ENCODE measurements at regions not wholly inside any gene's neighbourhood (a gene's known extent, or its start where the extent isn't known, plus 50 kb on each side); places are given as distances from the start of the nearest gene placed in this dataset.

- Histone ChIP-seq H3K9me3 (no peaks in the 10 kb centered on the region), H3K4me3 (no peak overlapping the region), H3K36me3 (no peaks in the 10 kb centered on the region), H3K27ac (no peak overlapping the region), H3K4me1 (no peaks in the 10 kb centered on the region), H3K27me3 (replicated peaks in 1 of 7) (peaks cover 0 to 14% (median 0%) of the 10 kb centered on the region in 7 donors)
- DNase-seq: no peak
- WGBS, 5 donors: 11 to 27% (median 22%) methylated on average over 1 of the region's 1 CpG
- TF ChIP-seq POLR2A (IDR thresholded peaks at IDR 0.05): no peak
- TF ChIP-seq, protein P1, sequence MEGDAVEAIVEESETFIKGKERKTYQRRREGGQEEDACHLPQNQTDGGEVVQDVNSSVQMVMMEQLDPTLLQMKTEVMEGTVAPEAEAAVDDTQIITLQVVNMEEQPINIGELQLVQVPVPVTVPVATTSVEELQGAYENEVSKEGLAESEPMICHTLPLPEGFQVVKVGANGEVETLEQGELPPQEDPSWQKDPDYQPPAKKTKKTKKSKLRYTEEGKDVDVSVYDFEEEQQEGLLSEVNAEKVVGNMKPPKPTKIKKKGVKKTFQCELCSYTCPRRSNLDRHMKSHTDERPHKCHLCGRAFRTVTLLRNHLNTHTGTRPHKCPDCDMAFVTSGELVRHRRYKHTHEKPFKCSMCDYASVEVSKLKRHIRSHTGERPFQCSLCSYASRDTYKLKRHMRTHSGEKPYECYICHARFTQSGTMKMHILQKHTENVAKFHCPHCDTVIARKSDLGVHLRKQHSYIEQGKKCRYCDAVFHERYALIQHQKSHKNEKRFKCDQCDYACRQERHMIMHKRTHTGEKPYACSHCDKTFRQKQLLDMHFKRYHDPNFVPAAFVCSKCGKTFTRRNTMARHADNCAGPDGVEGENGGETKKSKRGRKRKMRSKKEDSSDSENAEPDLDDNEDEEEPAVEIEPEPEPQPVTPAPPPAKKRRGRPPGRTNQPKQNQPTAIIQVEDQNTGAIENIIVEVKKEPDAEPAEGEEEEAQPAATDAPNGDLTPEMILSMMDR (IDR thresholded peaks at IDR 0.05 in 8 of 11, conservative IDR thresholded peaks at IDR 0.05 in 3 of 11): no peak
- no peak for TF ChIP-seq POLR2AphosphoS5 (IDR thresholded peaks at IDR 0.05)
- intact Hi-C loops (cut with DNase I; ENCODE audit: low total_unique reads): no loop called here
Measured at GRCh38 chr2:114034742-114035141, 144.9 kb downstream of the ACTR3 start.

GRCh38 chr2:114038710-114039109 is 148.8 kb downstream of the ACTR3 start:
- TF ChIP-seq POLR2AphosphoS5 (IDR thresholded peaks at IDR 0.05): no peak
- TF ChIP-seq, protein P1 (IDR thresholded peaks at IDR 0.05 in 8 of 11, conservative IDR thresholded peaks at IDR 0.05 in 3 of 11): no peak
- no peak for TF ChIP-seq POLR2A (IDR thresholded peaks at IDR 0.05)
- H3K36me3 ChIP-seq: no peaks in the 10 kb centered on the region
- H3K4me1 ChIP-seq: no peaks in the 10 kb centered on the region
- H3K9me3 ChIP-seq: no peaks in the 10 kb centered on the region
- H3K4me3 ChIP-seq: no peak overlapping the region
- DNase-seq: no peak
- H3K27ac ChIP-seq: no peak overlapping the region
- H3K27me3 ChIP-seq (replicated peaks in 1 of 7): no peaks in the 10 kb centered on the region
- intact Hi-C loops (cut with DNase I; ENCODE audit: low total_unique reads): no loop called here
- 65 to 93% (median 83%) methylated on average over 3 of the region's 3 CpGs for WGBS, 5 donors

- no peaks in the 10 kb centered on the region for H3K36me3 ChIP-seq
- intact Hi-C loops (cut with DNase I; ENCODE audit: low total_unique reads): no loop called here
- H3K4me1 ChIP-seq: no peaks in the 10 kb centered on the region
- no peaks in the 10 kb centered on the region for H3K27me3 ChIP-seq (replicated peaks in 1 of 7)
- WGBS, 5 donors: 53 to 80% (median 72%) methylated on average over 2 of the region's 2 CpGs
- H3K4me3 ChIP-seq: no peak overlapping the region
- DNase-seq: no peak
- TF ChIP-seq, protein P1 (IDR thresholded peaks at IDR 0.05 in 8 of 11, conservative IDR thresholded peaks at IDR 0.05 in 3 of 11): no peak
- TF ChIP-seq POLR2A (IDR thresholded peaks at IDR 0.05) (no peak), POLR2AphosphoS5 (IDR thresholded peaks at IDR 0.05) (no peak)
- no peak overlapping the region for H3K27ac ChIP-seq
- H3K9me3 ChIP-seq: no peaks in the 10 kb centered on the region
Measured at GRCh38 chr2:114039677-114040076, 149.8 kb downstream of the ACTR3 start.

GRCh38 chr2:114040826-114041225 is 150.9 kb downstream of the ACTR3 start:
- 71 to 82% (median 77%) methylated on average over 7 of the region's 7 CpGs for WGBS, 5 donors
- DNase-seq: no peak
- Histone ChIP-seq H3K27ac (no peak overlapping the region), H3K4me3 (no peak overlapping the region), H3K4me1 (no peaks in the 10 kb centered on the region), H3K27me3 (replicated peaks in 1 of 7) (no peaks in the 10 kb centered on the region), H3K36me3 (no peaks in the 10 kb centered on the region), H3K9me3 (no peaks in the 10 kb centered on the region)
- intact Hi-C loops (cut with DNase I; ENCODE audit: low total_unique reads): no loop called here
- TF ChIP-seq POLR2AphosphoS5 (IDR thresholded peaks at IDR 0.05) (no peak), POLR2A (IDR thresholded peaks at IDR 0.05) (no peak)
- TF ChIP-seq, protein P1 (IDR thresholded peaks at IDR 0.05 in 8 of 11, conservative IDR thresholded peaks at IDR 0.05 in 3 of 11): no peak
